Duodenal mucosa (tissue), 2 donors: ENCODE measurements at regions not wholly inside any gene's neighbourhood (a gene's known extent, or its start where the extent isn't known, plus 50 kb on each side); places are given as distances from the start of the nearest gene placed in this dataset.

Experiments
- H3K27ac ChIP-seq: one replicate; pipeline ENCODE4 v1.7.0; 2013; ENCODE audit warnings: low read depth, low read length
- H3K27me3 ChIP-seq, 2 donors: one replicate each; pipeline ENCODE4 v1.7.0; 2013; ENCODE audit warnings: low read length in 2 of 2, control low read depth in 1 of 2; ENCODE audit not compliant: insufficient read depth in 2 of 2, control insufficient read depth in 1 of 2
- H3K36me3 ChIP-seq, 2 donors: one replicate each; pipeline ENCODE4 v1.7.0; 2013; ENCODE audit warnings: low read length in 2 of 2, control low read depth in 1 of 2; ENCODE audit not compliant: insufficient read depth in 2 of 2, control insufficient read depth in 1 of 2
- H3K4me1 ChIP-seq, 2 donors: one replicate each; pipeline ENCODE4 v1.7.0; 2013; ENCODE audit warnings: low read length in 2 of 2, control low read depth in 1 of 2; ENCODE audit not compliant: insufficient read depth in 2 of 2, control insufficient read depth in 1 of 2
- H3K4me3 ChIP-seq, 2 donors: one replicate each; pipeline ENCODE4 v1.7.0; 2013; ENCODE audit warnings: low read length in 2 of 2, low read depth in 1 of 2
- H3K9ac ChIP-seq, 2 donors: one replicate each; pipeline ENCODE4 v1.7.0; 2013; ENCODE audit warnings: low read length in 2 of 2, low read depth in 1 of 2
- H3K9me3 ChIP-seq, 2 donors: one replicate each; pipeline ENCODE4 v1.7.0; 2013; ENCODE audit warnings: low read length in 2 of 2, control low read depth in 1 of 2; ENCODE audit not compliant: control insufficient read depth in 1 of 2

- no peak overlapping the region for H3K27ac ChIP-seq
- H3K4me1 ChIP-seq: peaks cover 8 to 9% of the 10 kb centered on the region in 2 donors
These were observed 68.4 kb upstream of the UBL3 start for GRCh38 chr13:29918845-29919244.

GRCh38 chr13:29917650-29918049, 67.2 kb upstream of the UBL3 start:
- H3K9me3 ChIP-seq: no peaks in the 10 kb centered on the region
- no peak overlapping the region for H3K9ac ChIP-seq
- no peaks in the 10 kb centered on the region for H3K36me3 ChIP-seq
- no peaks in the 10 kb centered on the region for H3K27me3 ChIP-seq
- peaks cover 0 to 5% of the 10 kb centered on the region in 2 donors for H3K4me1 ChIP-seq
- no peak overlapping the region for H3K4me3 ChIP-seq
- H3K27ac ChIP-seq: no peak overlapping the region

More at GRCh38 chr13:29918845-29919244, 68.4 kb upstream of the UBL3 start:
- no peaks in the 10 kb centered on the region for H3K27me3 ChIP-seq
- H3K4me3 ChIP-seq: no peak overlapping the region
- no peaks in the 10 kb centered on the region for H3K36me3 ChIP-seq
- H3K9ac ChIP-seq: no peak overlapping the region
- H3K9me3 ChIP-seq: no peaks in the 10 kb centered on the region

- no peaks in the 10 kb centered on the region for H3K4me1 ChIP-seq
- H3K27me3 ChIP-seq: peaks cover 0 to 2% of the 10 kb centered on the region in 2 donors
- H3K9ac ChIP-seq: no peak overlapping the region
- no peak overlapping the region for H3K27ac ChIP-seq
- no peaks in the 10 kb centered on the region for H3K9me3 ChIP-seq
- H3K36me3 ChIP-seq: no peaks in the 10 kb centered on the region
- H3K4me3 ChIP-seq: no peak overlapping the region
These were observed 64.2 kb upstream of the UBL3 start for GRCh38 chr13:29914581-29914980.

GRCh38 chr13:29911781-29912418, 61.5 kb upstream of the UBL3 start:
- no peaks in the 10 kb centered on the region for H3K4me1 ChIP-seq
- H3K36me3 ChIP-seq: no peaks in the 10 kb centered on the region
- no peaks in the 10 kb centered on the region for H3K9me3 ChIP-seq
- peaks cover 0 to 2% of the 10 kb centered on the region in 2 donors for H3K27me3 ChIP-seq
- H3K27ac ChIP-seq: no peak overlapping the region
- H3K9ac ChIP-seq: no peak overlapping the region
- H3K4me3 ChIP-seq: no peak overlapping the region

- H3K36me3 ChIP-seq: no peaks in the 10 kb centered on the region
- no peak overlapping the region for H3K4me3 ChIP-seq
- H3K9me3 ChIP-seq: no peaks in the 10 kb centered on the region
- peaks cover 0 to 2% of the 10 kb centered on the region in 2 donors for H3K27me3 ChIP-seq
- H3K4me1 ChIP-seq: peaks cover 0 to 6% of the 10 kb centered on the region in 2 donors
- no peak overlapping the region for H3K27ac ChIP-seq
- no peak overlapping the region for H3K9ac ChIP-seq
These were observed 59.7 kb upstream of the UBL3 start for GRCh38 chr13:29909975-29910674.

- Histone ChIP-seq H3K4me1 (peaks cover 0 to 6% of the 10 kb centered on the region in 2 donors), H3K9ac (no peak overlapping the region), H3K27me3 (peaks cover 0 to 2% of the 10 kb centered on the region in 2 donors)
These were observed 58.8 kb upstream of the UBL3 start for GRCh38 chr13:29909081-29909730.

GRCh38 chr13:29908416-29909080, 58.1 kb upstream of the UBL3 start:
- no peak overlapping the region for H3K27ac ChIP-seq
- H3K27me3 ChIP-seq: peaks cover 0 to 2% of the 10 kb centered on the region in 2 donors
- no peaks in the 10 kb centered on the region for H3K36me3 ChIP-seq
- no peaks in the 10 kb centered on the region for H3K9me3 ChIP-seq
- H3K4me1 ChIP-seq: peaks cover 0 to 10% of the 10 kb centered on the region in 2 donors
- no peak overlapping the region for H3K9ac ChIP-seq
- H3K4me3 ChIP-seq: no peak overlapping the region

More at GRCh38 chr13:29909081-29909730, 58.8 kb upstream of the UBL3 start:
- Histone ChIP-seq H3K9me3 (no peaks in the 10 kb centered on the region), H3K36me3 (no peaks in the 10 kb centered on the region), H3K27ac (no peak overlapping the region), H3K4me3 (no peak overlapping the region)

GRCh38 chr13:29907670-29908069, 57.3 kb upstream of the UBL3 start:
- Histone ChIP-seq H3K4me3 (no peak overlapping the region), H3K27ac (no peak overlapping the region), H3K4me1 (peaks cover 5 to 15% of the 10 kb centered on the region in 2 donors), H3K27me3 (peaks cover 0 to 2% of the 10 kb centered on the region in 2 donors), H3K36me3 (no peaks in the 10 kb centered on the region), H3K9ac (no peak overlapping the region), H3K9me3 (no peaks in the 10 kb centered on the region)

GRCh38 chr13:29906432-29907011, 56.1 kb upstream of the UBL3 start:
- H3K9me3 ChIP-seq: no peaks in the 10 kb centered on the region
- H3K27ac ChIP-seq: no peak overlapping the region
- H3K36me3 ChIP-seq: no peaks in the 10 kb centered on the region
- no peak overlapping the region for H3K4me3 ChIP-seq
- H3K9ac ChIP-seq: no peak overlapping the region
- no peaks in the 10 kb centered on the region for H3K27me3 ChIP-seq
- peaks cover 17 to 27% of the 10 kb centered on the region in 2 donors for H3K4me1 ChIP-seq
